ENCODE measurements at regions not wholly inside any gene's neighbourhood (a gene's known extent, or its start where the extent isn't known, plus 50 kb on each side); places are given as distances from the start of the nearest gene placed in this dataset.
"Not testable (repeated sequence)": the region's sequence is repeated elsewhere in the genome, so short reads cannot be mapped to it uniquely, and the experiment has no call there.

DNA sequence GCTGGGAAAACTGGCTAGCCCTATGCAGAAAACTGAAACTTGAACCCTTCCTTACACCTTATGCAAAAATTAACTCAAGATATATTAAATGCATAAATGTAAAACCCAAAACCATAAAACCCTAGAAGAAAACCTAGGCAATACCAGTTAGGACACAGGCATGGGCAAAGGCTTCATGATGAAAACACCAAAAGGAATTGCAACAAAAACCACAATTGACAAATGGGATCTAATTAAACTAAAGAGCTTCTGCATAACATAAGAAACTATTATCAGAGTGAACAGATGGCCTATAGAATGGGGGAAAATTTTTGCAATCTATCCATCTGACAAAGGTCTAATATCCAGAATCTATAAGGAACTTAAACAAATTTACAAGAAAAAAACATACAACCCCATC is 192.9 kb upstream of the SLC7A11 start:
- not testable (repeated sequence) for TF ChIP-seq EZH2phosphoT487 (IDR thresholded peaks at IDR 0.05; ENCODE audit: insufficient read depth, low read depth); EZH2 (IDR thresholded peaks at IDR 0.05; ENCODE audit: insufficient read depth, poor library complexity, severe bottlenecking)

Measured in GM23248 (cell line).